H9 (cell line): ENCODE measurements at regions not wholly inside any gene's neighbourhood (a gene's known extent, or its start where the extent isn't known, plus 50 kb on each side); places are given as distances from the start of the nearest gene placed in this dataset.

Source experiments
- DNase-seq: peaks from one replicate; pipeline ENCODE4 v3.0.0-alpha.2; 2017
- H2AFZ ChIP-seq: one replicate; pipeline ENCODE4 v1.6.1; 2013; ENCODE audit warnings: mild to moderate bottlenecking, low read length, control low read depth, moderate library complexity
- H2AK5ac ChIP-seq: 2 replicates; pipeline ENCODE4 v1.6.1; 2013; ENCODE audit warnings: low read length, control low read depth, mixed read lengths; ENCODE audit not compliant: insufficient read length
- H2BK120ac ChIP-seq: one replicate; pipeline ENCODE4 v1.6.1; 2013; ENCODE audit warnings: low read depth, mild to moderate bottlenecking, low read length, control low read depth, inconsistent platforms; ENCODE audit not compliant: poor library complexity, severe bottlenecking
- H2BK12ac ChIP-seq: 2 replicates; pipeline ENCODE4 v1.6.1; 2013; ENCODE audit warnings: low read length, control low read depth, mixed read lengths, low read depth; ENCODE audit not compliant: insufficient read length
- H2BK15ac ChIP-seq: 2 replicates; pipeline ENCODE4 v1.6.1; 2013; ENCODE audit warnings: low read depth, low read length, control low read depth
- H2BK20ac ChIP-seq: one replicate; pipeline ENCODE4 v1.6.1; 2013; ENCODE audit warnings: low read depth, mild to moderate bottlenecking, low read length, control low read depth, inconsistent platforms; ENCODE audit not compliant: poor library complexity, severe bottlenecking
- H2BK5ac ChIP-seq: 2 replicates; pipeline ENCODE4 v1.6.1; 2013; ENCODE audit warnings: low read length, control low read depth, mixed read lengths; ENCODE audit not compliant: insufficient read length
- H3K14ac ChIP-seq: 2 replicates; pipeline ENCODE4 v1.6.1; 2013; ENCODE audit warnings: low read length, control low read depth; ENCODE audit not compliant: insufficient read depth
- H3K18ac ChIP-seq: 2 replicates; pipeline ENCODE4 v1.6.1; 2013; ENCODE audit warnings: low read depth, mild to moderate bottlenecking, mixed read lengths, low read length, control low read depth; ENCODE audit not compliant: insufficient read length
- H3K23ac ChIP-seq: 2 replicates; pipeline ENCODE4 v1.6.1; 2013; ENCODE audit warnings: low read length, control low read depth, mixed read lengths, low read depth; ENCODE audit not compliant: insufficient read length
- H3K23me2 ChIP-seq: 2 replicates; pipeline ENCODE4 v1.6.1; 2013; ENCODE audit warnings: low read depth, mild to moderate bottlenecking, mixed read lengths, low read length, control low read depth; ENCODE audit not compliant: insufficient read length, poor library complexity, severe bottlenecking
- H3K27ac ChIP-seq: 2 replicates; pipeline ENCODE4 v1.5.1; 2013; ENCODE audit warnings: low read length, control low read depth, mixed read lengths, low read depth; ENCODE audit not compliant: insufficient read length
- H3K27me3 ChIP-seq: 2 replicates; pipeline ENCODE4 v1.6.1; 2013; ENCODE audit warnings: low read length, control low read depth, inconsistent platforms; ENCODE audit not compliant: insufficient read depth
- H3K4ac ChIP-seq: 2 replicates; pipeline ENCODE4 v1.6.1; 2013; ENCODE audit warnings: low read depth, mild to moderate bottlenecking, control low read depth, inconsistent platforms, low read length, moderate library complexity
- H3K4me1 ChIP-seq: 2 replicates; pipeline ENCODE4 v1.6.1; 2013; ENCODE audit warnings: low read length, control low read depth, inconsistent platforms; ENCODE audit not compliant: insufficient read depth
- H3K4me2 ChIP-seq: 2 replicates; pipeline ENCODE4 v1.6.1; 2013; ENCODE audit warnings: low read length, control low read depth, mixed read lengths; ENCODE audit not compliant: insufficient read length, insufficient read depth
- H3K56ac ChIP-seq: 2 replicates; pipeline ENCODE4 v1.6.1; 2013; ENCODE audit warnings: low read depth, mild to moderate bottlenecking, mixed read lengths, low read length, control low read depth; ENCODE audit not compliant: insufficient read length
- H3K79me1 ChIP-seq: 2 replicates; pipeline ENCODE4 v1.6.1; 2013; ENCODE audit warnings: low read depth, mild to moderate bottlenecking, moderate library complexity, low read length, control low read depth, inconsistent platforms; ENCODE audit not compliant: insufficient read depth, poor library complexity, severe bottlenecking
- H3K79me2 ChIP-seq: 2 replicates; pipeline ENCODE4 v1.6.1; 2013; ENCODE audit warnings: low read length, control low read depth, inconsistent platforms; ENCODE audit not compliant: insufficient read depth
- H3K9ac ChIP-seq: 2 replicates; pipeline ENCODE4 v1.6.1; 2013; ENCODE audit warnings: low read length, control low read depth, mixed read lengths; ENCODE audit not compliant: insufficient read length; ENCODE audit errors: extremely low read depth
- H3K9me3 ChIP-seq: one replicate; pipeline ENCODE4 v1.6.1; 2013; ENCODE audit warnings: low read depth, low read length, inconsistent platforms; ENCODE audit not compliant: control insufficient read depth
- H3T11ph ChIP-seq: one replicate; pipeline ENCODE4 v1.6.1; 2013; ENCODE audit warnings: mild to moderate bottlenecking, low read length, control low read depth, inconsistent platforms
- H4K20me1 ChIP-seq: one replicate; pipeline ENCODE4 v1.6.1; 2013; ENCODE audit not compliant: control insufficient read depth, insufficient read length, insufficient read depth
- H4K5ac ChIP-seq: 2 replicates; pipeline ENCODE4 v1.6.1; 2013; ENCODE audit warnings: low read depth, mild to moderate bottlenecking, mixed read lengths, low read length, control low read depth; ENCODE audit not compliant: insufficient read length
- H4K8ac ChIP-seq: replicated peaks from 2 replicates; pipeline ENCODE4 v1.6.1; 2013; ENCODE audit warnings: low read length, control low read depth, mixed read lengths, low read depth; ENCODE audit not compliant: insufficient read length
- H4K91ac ChIP-seq: 2 replicates; pipeline ENCODE4 v1.6.1; 2013; ENCODE audit warnings: low read depth, mild to moderate bottlenecking, moderate library complexity, mixed read lengths, low read length, control low read depth; ENCODE audit not compliant: insufficient read length
- H3K27ac Mint-ChIP-seq, 3 experiments: 2 replicates in 2 of 3; 3 replicates in 1 of 3; pipeline ENCODE4 v1.8.0; 2020 to 2021; ENCODE audit warnings: mixed read lengths in 3 of 3, mild to moderate bottlenecking in 1 of 3, moderate library complexity in 1 of 3
- H3K27me3 Mint-ChIP-seq: 2 replicates; pipeline ENCODE4 v1.8.0; 2021; ENCODE audit warnings: low read depth, mild to moderate bottlenecking, moderate library complexity, mixed read lengths
- H3K36me3 Mint-ChIP-seq, 3 experiments: 2 replicates in 2 of 3; 3 replicates in 1 of 3; pipeline ENCODE4 v1.8.0; 2020 to 2021; ENCODE audit warnings: low read depth in 3 of 3, mixed read lengths in 3 of 3; ENCODE audit not compliant: insufficient read depth in 1 of 3
- H3K4me1 Mint-ChIP-seq, 2 experiments: 2 replicates each; pipeline ENCODE4 v1.8.0; 2020; ENCODE audit warnings: mixed read lengths in 2 of 2
- H3K4me3 Mint-ChIP-seq, 2 experiments: 2 replicates in 1 of 2; 3 replicates in 1 of 2; pipeline ENCODE4 v1.8.0; 2020 to 2021; ENCODE audit warnings: mild to moderate bottlenecking in 2 of 2, mixed read lengths in 2 of 2, moderate library complexity in 1 of 2
- H3K9me3 Mint-ChIP-seq, 2 experiments: 2 replicates in 1 of 2; 3 replicates in 1 of 2; pipeline ENCODE4 v1.8.0; 2020; ENCODE audit warnings: mild to moderate bottlenecking in 2 of 2, mixed read lengths in 2 of 2, moderate library complexity in 1 of 2
- WGBS: extraction: QIAGEN DNeasy Blood & Tissue Kit; methylation state at CpG from one replicate; pipeline ENCODE4 v1.1.7; 2013; ENCODE audit warnings: missing lambda C conversion rate, low lambda C conversion rate, mixed read lengths; ENCODE audit not compliant: insufficient read length; ENCODE audit errors: extremely low coverage; 5-methylcytosine and 5-hydroxymethylcytosine counted together
- TF ChIP-seq, protein P1 (sequence below): fragments of 200-600 bp; sonication (generic); conservative IDR thresholded peaks from 3 replicates; pipeline ENCODE4 v1.8.0; 2021; ENCODE audit warnings: antibody characterized with exemption, mild to moderate bottlenecking

DNA sequence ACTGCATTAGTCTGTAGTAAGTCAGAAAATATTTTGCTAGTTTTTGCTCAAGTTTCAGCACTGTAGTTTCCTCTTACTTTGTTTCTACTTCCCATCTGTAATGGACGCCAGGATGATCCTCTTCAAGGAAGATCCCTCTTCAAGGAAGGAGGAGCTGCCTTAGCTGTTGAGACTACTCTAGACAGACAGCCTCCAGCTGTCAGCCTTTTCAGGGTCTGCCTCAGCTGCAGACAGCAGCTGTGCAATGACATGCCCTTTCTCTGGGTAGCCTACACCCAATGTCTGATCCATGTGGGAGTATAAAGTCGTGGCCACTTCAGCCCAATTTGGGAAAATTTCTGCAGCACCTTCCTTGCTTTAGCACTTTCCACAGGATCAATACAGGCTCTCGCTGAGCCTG lies 281.0 kb upstream of the MAOA start:
- H3K79me1 ChIP-seq, result no peaks in the 10 kb centered on the region
- no peak overlapping the region for H2BK12ac ChIP-seq
- H3K18ac ChIP-seq, result no peak overlapping the region
- no peak overlapping the region for H4K8ac ChIP-seq
- Mint-ChIP-seq H3K36me3 (peaks cover 5 to 9% (median 5%) of the 10 kb centered on the region in 3 experiments; a peak in 5 of 7 replicates), H3K27me3 (no peaks in the 10 kb centered on the region), H3K4me3 (no peak overlapping the region), H3K9me3 (peaks cover 11 to 40% of the 10 kb centered on the region in 2 experiments), H3K4me1 (peaks cover 0 to 2% of the 10 kb centered on the region in 2 experiments; a peak in 1 of 4 replicates), H3K27ac (no peak overlapping the region)
- no peak overlapping the region for H3K56ac ChIP-seq
- DNase-seq, result no peak
- no peak overlapping the region for H2AFZ ChIP-seq
- no peaks in the 10 kb centered on the region for H3K79me2 ChIP-seq
- H3K9ac ChIP-seq, result no peak overlapping the region
- no peaks in the 10 kb centered on the region for H4K20me1 ChIP-seq
- TF ChIP-seq, protein P1, sequence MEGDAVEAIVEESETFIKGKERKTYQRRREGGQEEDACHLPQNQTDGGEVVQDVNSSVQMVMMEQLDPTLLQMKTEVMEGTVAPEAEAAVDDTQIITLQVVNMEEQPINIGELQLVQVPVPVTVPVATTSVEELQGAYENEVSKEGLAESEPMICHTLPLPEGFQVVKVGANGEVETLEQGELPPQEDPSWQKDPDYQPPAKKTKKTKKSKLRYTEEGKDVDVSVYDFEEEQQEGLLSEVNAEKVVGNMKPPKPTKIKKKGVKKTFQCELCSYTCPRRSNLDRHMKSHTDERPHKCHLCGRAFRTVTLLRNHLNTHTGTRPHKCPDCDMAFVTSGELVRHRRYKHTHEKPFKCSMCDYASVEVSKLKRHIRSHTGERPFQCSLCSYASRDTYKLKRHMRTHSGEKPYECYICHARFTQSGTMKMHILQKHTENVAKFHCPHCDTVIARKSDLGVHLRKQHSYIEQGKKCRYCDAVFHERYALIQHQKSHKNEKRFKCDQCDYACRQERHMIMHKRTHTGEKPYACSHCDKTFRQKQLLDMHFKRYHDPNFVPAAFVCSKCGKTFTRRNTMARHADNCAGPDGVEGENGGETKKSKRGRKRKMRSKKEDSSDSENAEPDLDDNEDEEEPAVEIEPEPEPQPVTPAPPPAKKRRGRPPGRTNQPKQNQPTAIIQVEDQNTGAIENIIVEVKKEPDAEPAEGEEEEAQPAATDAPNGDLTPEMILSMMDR, result no peak
- H3K27ac ChIP-seq, result no peak overlapping the region
- H2BK15ac ChIP-seq, result no peak overlapping the region
- no peak overlapping the region for H4K5ac ChIP-seq
- H2BK5ac ChIP-seq, result no peak overlapping the region
- H3K4me2 ChIP-seq, result no peak overlapping the region
- H3K27me3 ChIP-seq, result no peaks in the 10 kb centered on the region
- no peaks in the 10 kb centered on the region for H3K4me1 ChIP-seq
- no peak overlapping the region for H2AK5ac ChIP-seq
- H3K4ac ChIP-seq, result no peak overlapping the region
- H2BK20ac ChIP-seq, result no peak overlapping the region
- H4K91ac ChIP-seq, result no peak overlapping the region
- H2BK120ac ChIP-seq, result no peak overlapping the region
- no peak overlapping the region for H3T11ph ChIP-seq
- no CpG with 5 or more reads among the region's 3 CpGs for whole genome bisulfite sequencing
- H3K23ac ChIP-seq, result no peak overlapping the region
- no peaks in the 10 kb centered on the region for H3K23me2 ChIP-seq
- H3K14ac ChIP-seq, result no peak overlapping the region
- H3K9me3 ChIP-seq, result no peaks in the 10 kb centered on the region
